SU-DHL-6 (cell line): ENCODE measurements at regions not wholly inside any gene's neighbourhood (a gene's known extent, or its start where the extent isn't known, plus 50 kb on each side); places are given as distances from the start of the nearest gene placed in this dataset.

Experiments
- H2AFZ ChIP-seq: fragments of 200-600 bp; sonication (generic); 2 replicates; pipeline ENCODE4 v1.6.1; 2014; ENCODE audit warnings: low read depth, mild to moderate bottlenecking, moderate library complexity, mixed read lengths, antibody characterized with exemption, low read length; ENCODE audit not compliant: severe bottlenecking
- H3F3A ChIP-seq: fragments of 200-600 bp; shearing (Covaris generic); 2 replicates; pipeline ENCODE4 v1.6.0; 2016; ENCODE audit warnings: antibody characterized with exemption, mild to moderate bottlenecking; ENCODE audit not compliant: insufficient read depth
- H3K27ac ChIP-seq: fragments of 200-600 bp; sonication (generic); 2 replicates; pipeline ENCODE4 v1.5.1; 2016; ENCODE audit warnings: low read depth, mild to moderate bottlenecking, low read length, moderate library complexity, mixed read lengths
- H3K27me3 ChIP-seq: fragments of 200-600 bp; sonication (generic), shearing (Covaris generic); 2 replicates; pipeline ENCODE4 v1.6.0; 2014; ENCODE audit warnings: mild to moderate bottlenecking, low read length
- H3K36me3 ChIP-seq: fragments of 200-600 bp; sonication (generic); 2 replicates; pipeline ENCODE4 v1.6.1; 2014; ENCODE audit warnings: mild to moderate bottlenecking, low read length, mixed read lengths
- H3K4me2 ChIP-seq: fragments of 300-600, 200-600 bp; shearing (Covaris generic), sonication (generic); 2 replicates; pipeline ENCODE4 v1.6.0; 2014; ENCODE audit warnings: low read length, low read depth, mild to moderate bottlenecking; ENCODE audit not compliant: poor library complexity, severe bottlenecking
- H3K4me3 ChIP-seq: fragments of 200-600 bp; sonication (generic); 2 replicates; pipeline ENCODE4 v1.5.1; 2014; ENCODE audit warnings: antibody characterized with exemption, low read length, mild to moderate bottlenecking, mixed read lengths; ENCODE audit not compliant: insufficient read depth, poor library complexity, severe bottlenecking
- H3K79me2 ChIP-seq: fragments of 200-600 bp; sonication (generic); 2 replicates; pipeline ENCODE4 v1.6.1; 2014; ENCODE audit warnings: mild to moderate bottlenecking, low read length, moderate library complexity; ENCODE audit not compliant: insufficient read depth
- H3K9ac ChIP-seq: fragments of 200-600 bp; sonication (generic); 2 replicates; pipeline ENCODE4 v1.7.0; 2014; ENCODE audit warnings: mild to moderate bottlenecking, low read length
- H3K9me2 ChIP-seq: fragments of 200-600 bp; sonication (generic); replicated peaks from 2 replicates; pipeline ENCODE4 v1.6.1; 2014; ENCODE audit warnings: low read length; ENCODE audit not compliant: insufficient read depth
- H3K9me3 ChIP-seq: fragments of 200-600 bp; sonication (generic); 2 replicates; pipeline ENCODE4 v1.6.1; 2014; ENCODE audit warnings: low read length, mixed read lengths; ENCODE audit not compliant: insufficient read depth
- H4K20me1 ChIP-seq: fragments of 200-600 bp; sonication (generic); 2 replicates; pipeline ENCODE4 v1.6.1; 2014; ENCODE audit warnings: low read depth, mild to moderate bottlenecking, antibody characterized with exemption, low read length, moderate library complexity, mixed read lengths
- CTCF ChIP-seq: fragments of 200-600 bp; sonication (generic); IDR thresholded peaks from one replicate; pipeline ENCODE4 v1.5.1; 2017; ENCODE audit warnings: antibody characterized with exemption, mild to moderate bottlenecking, low read length, moderate library complexity; ENCODE audit not compliant: insufficient read depth, poor library complexity, severe bottlenecking
- EZH2phosphoT487 ChIP-seq: fragments of 200-600 bp; sonication (generic), shearing (Covaris generic); conservative IDR thresholded peaks from 2 replicates; pipeline ENCODE4 v1.6.1; 2018; ENCODE audit warnings: mild to moderate bottlenecking, antibody characterized with exemption, low read length, moderate library complexity, mixed read lengths

DNA sequence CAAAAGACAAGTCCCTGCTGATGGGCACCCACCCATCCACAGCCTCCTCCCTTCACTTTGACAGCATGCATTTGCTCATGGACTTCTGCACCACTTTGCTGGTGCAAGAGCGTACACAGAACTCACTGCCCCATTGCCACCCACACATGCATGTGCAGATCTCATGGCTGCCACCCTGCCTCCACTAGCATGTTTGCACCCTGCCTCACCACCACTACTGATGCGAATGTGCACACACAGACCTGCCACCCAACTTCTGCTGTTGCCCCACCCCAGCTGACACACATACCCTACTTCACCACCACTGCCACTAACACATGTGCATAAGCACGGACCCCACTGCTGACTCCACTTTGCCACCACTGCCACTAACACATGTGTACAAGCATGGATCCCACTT lies 64.9 kb upstream of the EYS start:
- no peaks in the 10 kb centered on the region for H3K9me3 ChIP-seq
- H3F3A ChIP-seq, result no peaks in the 10 kb centered on the region; the same call in 1 of the 2 replicates
- H4K20me1 ChIP-seq, result no peaks in the 10 kb centered on the region
- no peak overlapping the region for H2AFZ ChIP-seq
- no peak overlapping the region for H3K27ac ChIP-seq
- H3K79me2 ChIP-seq, result no peaks in the 10 kb centered on the region
- no peaks in the 10 kb centered on the region for H3K36me3 ChIP-seq
- H3K27me3 ChIP-seq, result no peaks in the 10 kb centered on the region
- no peak overlapping the region for H3K4me2 ChIP-seq
- TF ChIP-seq CTCF (no peak), EZH2phosphoT487 (no peak)
- H3K4me3 ChIP-seq, result no peak overlapping the region
- H3K9ac ChIP-seq, result no peak overlapping the region
- H3K9me2 ChIP-seq, result no peaks in the 10 kb centered on the region; the same call in 1 of the 2 replicates

GRCh38 chr6:65761890-65762289 lies 54.9 kb upstream of the EYS start:
- H3K9me3 ChIP-seq, result no peaks in the 10 kb centered on the region
- TF ChIP-seq EZH2phosphoT487 (no peak), CTCF (no peak)
- H3K4me3 ChIP-seq, result no peak overlapping the region

DNA sequence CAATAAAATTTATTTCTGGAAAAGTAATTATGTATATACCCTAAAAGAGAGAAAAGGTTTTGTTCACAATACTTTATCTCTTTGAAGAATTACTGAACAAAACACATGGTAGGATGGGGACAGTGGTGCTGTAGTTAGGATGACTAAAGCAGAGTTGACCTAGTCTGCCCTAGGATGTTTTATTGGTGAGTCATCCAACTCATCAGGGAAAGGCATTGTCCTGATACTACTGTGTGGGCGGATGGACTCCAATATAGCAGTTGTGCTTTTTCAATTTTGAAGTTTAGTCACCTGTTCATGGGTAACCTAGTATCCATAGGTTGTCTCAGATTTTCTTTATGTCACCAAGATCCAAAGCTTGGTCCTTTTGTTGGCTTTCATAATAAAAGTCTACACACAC lies 53.3 kb upstream of the EYS start:
- Histone ChIP-seq H3K9me2 (no peaks in the 10 kb centered on the region), H3K4me3 (no peak overlapping the region), H3K79me2 (no peaks in the 10 kb centered on the region), H3K9ac (no peak overlapping the region), H3K27me3 (no peaks in the 10 kb centered on the region), H3K27ac (no peak overlapping the region), H3F3A (no peaks in the 10 kb centered on the region), H4K20me1 (no peaks in the 10 kb centered on the region), H3K4me2 (no peak overlapping the region), H2AFZ (no peak overlapping the region), H3K36me3 (no peaks in the 10 kb centered on the region), H3K9me3 (no peaks in the 10 kb centered on the region)
- TF ChIP-seq EZH2phosphoT487 (no peak), CTCF (no peak)

More at GRCh38 chr6:65761890-65762289, 54.9 kb upstream of the EYS start:
- Histone ChIP-seq H3K27ac (no peak overlapping the region), H4K20me1 (no peaks in the 10 kb centered on the region), H3K9ac (no peak overlapping the region), H3K79me2 (no peaks in the 10 kb centered on the region), H3F3A (no peaks in the 10 kb centered on the region), H3K36me3 (no peaks in the 10 kb centered on the region), H3K9me2 (no peaks in the 10 kb centered on the region), H3K27me3 (no peaks in the 10 kb centered on the region), H2AFZ (no peak overlapping the region), H3K4me2 (no peak overlapping the region)
